COR-L47 (cell line): ENCODE measurements at regions not wholly inside any gene's neighbourhood (a gene's known extent, or its start where the extent isn't known, plus 50 kb on each side); places are given as distances from the start of the nearest gene placed in this dataset.
"Not testable (repeated sequence)": the region's sequence is repeated elsewhere in the genome, so short reads cannot be mapped to it uniquely, and the experiment has no call there.

Source experiments
- DNase-seq: peaks from one replicate; lab custom pipeline; 2025; lab: John Stamatoyannopoulos, UW

- DNase-seq = no peak
These were observed 478.7 kb downstream of the TYW1 start for GRCh38 chr7:67475293-67475692.

DNA sequence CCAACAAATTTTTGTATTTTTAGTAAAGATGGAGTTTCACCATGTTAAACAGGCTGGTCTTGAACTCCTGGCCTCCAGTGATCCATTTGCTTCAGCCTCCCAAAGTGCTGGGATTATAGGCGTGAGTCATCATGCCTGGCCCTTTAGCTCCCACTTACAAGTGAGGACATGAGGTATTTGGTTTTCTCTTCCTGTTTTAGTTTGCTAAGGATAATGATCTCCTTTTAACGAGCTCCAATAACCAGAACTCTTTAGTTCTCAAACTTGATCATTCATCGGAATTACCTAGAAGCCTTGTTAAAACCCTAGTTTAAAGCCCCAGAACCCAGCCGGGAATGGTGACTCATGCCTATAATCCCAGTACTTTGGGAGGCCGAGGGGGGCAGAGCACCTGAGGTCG, 481.4 kb downstream of the TYW1 start:
- DNase-seq = no peak

DNA sequence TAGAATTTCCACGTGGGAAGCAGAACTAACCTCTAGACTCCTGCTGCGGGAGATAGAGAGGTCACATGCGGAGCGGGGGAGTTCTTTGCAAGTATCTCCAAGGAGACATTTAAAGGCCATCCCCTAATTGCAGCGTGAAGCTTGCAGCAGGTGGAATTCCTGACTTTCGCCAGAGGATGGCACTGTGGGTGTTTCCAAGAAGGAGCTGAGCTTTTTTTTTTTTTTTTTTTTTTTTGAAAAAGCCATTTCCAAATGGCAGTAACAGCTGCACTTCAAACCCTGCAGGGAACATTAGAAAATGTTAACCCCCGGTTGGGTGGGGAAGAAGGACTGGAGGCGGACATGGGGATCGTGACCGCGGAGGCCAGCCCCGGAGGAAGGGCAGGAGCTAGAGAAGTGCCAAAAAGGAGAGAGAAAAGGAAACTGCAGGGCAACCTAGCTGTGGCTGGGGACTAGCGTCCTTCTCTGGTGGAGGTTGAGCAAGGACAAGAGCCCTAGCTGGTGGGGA, 487.7 kb downstream of the TYW1 start:
- DNase-seq = peak; percentile 81

- DNase-seq = no peak
These were observed 489.8 kb downstream of the TYW1 start for GRCh38 chr7:67486401-67486800.

- no peak for DNase-seq
These were observed 490.7 kb downstream of the TYW1 start for GRCh38 chr7:67487316-67487715.

- no peak for DNase-seq
These were observed 493.2 kb downstream of the TYW1 start for GRCh38 chr7:67489881-67490280.

DNA sequence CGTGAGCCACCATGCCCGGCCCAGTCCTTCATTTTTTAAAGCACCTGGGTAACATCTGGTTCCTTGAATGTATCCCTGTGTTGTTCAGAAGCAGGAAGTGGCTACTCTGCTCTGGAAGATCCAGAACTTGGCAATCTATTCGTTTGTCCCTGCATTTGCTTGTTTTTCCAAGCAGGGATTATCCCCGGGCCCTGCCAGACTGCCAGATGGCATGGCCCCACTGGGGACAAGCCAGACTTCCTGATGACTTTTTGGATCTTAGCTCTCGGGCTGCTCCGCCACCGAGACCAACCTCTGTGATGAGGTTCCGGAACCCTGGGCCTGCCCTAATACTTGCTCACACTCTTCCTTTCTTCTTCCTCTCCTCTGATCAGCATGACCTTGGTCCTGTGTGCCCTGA, 496.7 kb downstream of the TYW1 start:
- DNase-seq = no peak

GRCh38 chr7:67496589-67496988, 500.0 kb downstream of the TYW1 start:
- DNase-seq = no peak

GRCh38 chr7:67497914-67498313, 501.3 kb downstream of the TYW1 start:
- DNase-seq = not testable (repeated sequence)

DNA sequence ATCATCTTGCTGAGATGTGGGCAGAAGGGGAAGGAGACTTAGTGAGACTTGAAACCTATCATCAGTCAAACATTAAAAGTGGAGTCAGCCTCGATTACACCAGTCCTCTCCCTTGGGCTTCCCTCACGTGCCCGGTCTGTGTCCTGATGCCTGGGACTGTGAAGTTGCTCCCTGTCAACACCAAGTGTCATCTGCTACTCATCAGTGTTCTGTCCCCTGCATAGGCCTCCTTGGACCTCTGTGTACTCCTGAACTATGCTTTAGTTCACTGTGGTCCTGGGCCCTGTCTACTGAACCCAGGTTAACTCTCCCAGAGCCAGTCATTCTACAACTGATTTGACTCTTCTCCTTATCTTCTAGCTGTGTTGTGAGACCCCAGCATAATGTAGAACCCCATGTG, 506.3 kb downstream of the TYW1 start:
- DNase-seq = no peak

- no peak for DNase-seq
These were observed 508.8 kb downstream of the TYW1 start for GRCh38 chr7:67505449-67505848.

GRCh38 chr7:67512481-67512880, 515.8 kb downstream of the TYW1 start:
- DNase-seq = peak; percentile 4

DNA sequence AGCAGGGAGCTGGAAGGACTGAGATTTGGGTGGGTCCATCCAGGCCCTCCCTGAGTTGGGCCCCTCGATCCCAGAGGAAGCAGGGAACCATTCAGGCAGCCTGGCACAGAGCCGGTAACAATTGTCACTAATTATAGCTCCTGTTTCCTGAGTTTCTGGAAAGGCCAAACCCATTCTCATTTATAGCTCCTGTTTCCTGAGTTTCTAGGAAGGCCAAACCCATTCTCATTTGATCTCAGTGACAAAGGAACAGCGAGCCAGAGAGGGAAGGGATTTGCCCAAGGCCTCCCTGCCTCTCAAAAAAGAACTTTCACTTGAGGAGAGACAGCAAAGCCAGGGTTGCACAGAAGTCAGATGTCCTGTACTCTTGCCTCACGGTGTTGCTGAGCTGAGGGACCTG, 521.9 kb downstream of the TYW1 start:
- peak; percentile 60 for DNase-seq

- no peak for DNase-seq
These were observed 522.5 kb downstream of the TYW1 start for GRCh38 chr7:67519171-67519570.

GRCh38 chr7:67522504-67522903, 525.9 kb downstream of the TYW1 start:
- no peak for DNase-seq

DNA sequence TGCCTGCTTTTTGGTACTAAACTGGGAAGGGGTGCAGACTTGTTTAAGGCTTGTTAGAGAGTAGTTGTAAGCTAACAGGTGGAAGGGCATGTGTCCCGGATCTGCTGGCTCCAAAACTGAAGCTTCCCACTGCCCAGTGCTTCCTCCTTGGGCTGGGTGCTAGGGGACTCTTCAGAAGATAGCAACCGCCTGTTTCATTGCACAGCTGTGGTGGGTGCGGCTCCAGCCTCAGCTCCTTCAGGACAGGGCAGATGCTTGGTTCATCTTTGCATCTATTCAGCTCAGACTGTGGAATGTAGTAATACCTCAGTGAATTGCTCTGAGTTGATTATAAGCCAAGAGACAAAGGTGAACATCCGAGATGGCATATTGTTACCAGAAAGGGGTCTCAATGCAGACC, 527.1 kb downstream of the TYW1 start:
- no peak for DNase-seq

DNA sequence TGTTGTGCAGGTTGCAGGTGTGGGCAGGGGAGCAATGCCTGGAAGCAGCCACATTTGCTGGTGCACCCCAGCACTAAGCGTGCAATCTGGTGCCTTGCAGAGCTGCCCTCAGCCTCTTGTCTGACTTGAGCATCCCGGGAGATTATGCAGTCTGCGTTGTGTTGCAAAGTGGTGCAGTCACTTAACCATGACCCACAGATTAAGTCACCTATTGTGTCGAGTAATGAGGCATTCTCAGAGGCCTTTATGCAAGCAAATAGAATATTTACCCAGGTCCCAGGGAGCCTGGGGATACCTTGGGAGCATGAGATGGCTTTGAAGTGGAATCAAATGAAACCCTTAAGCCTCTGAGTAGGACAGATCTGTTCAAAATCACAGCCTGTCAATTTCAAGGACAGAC, 529.0 kb downstream of the TYW1 start:
- DNase-seq = peak; percentile 58

DNA sequence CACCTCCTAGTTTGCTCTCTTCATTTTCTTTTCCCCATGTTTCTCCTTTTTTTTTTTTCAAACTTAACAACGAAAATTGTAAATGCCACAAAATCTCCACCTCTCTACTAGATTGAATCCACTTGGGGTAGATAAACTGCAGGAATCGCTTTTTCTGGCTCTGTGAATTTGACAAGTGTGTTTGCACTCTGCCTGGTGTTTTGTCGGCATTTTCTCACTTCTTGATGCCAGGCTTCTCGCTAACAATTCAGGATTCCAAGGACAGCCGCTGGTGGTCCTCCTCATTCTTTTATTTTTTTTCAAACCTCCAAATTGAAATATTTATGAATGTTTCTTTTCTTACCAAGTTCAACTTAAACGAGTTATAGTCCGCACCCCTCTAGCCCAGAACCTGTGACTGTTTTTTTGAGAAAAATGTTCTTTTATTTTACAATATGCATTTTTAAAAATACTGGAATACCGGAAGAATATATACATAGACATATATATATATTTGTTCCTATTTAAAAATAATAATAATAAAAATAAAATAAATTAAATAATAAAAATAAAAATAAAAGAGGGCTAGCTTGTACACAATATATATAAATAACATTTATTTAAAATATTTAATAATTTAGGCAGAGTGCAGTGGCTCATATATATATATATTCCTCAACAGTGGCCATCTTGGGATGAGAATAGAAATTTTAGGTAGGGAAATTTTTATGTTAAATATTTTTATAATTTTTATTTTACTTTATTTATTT, 538.8 kb downstream of the TYW1 start:
- no peak for DNase-seq

GRCh38 chr7:67542916-67543315, 546.3 kb downstream of the TYW1 start:
- DNase-seq = no peak

GRCh38 chr7:67547183-67547907, 550.7 kb downstream of the TYW1 start:
- peak; percentile 1 for DNase-seq

GRCh38 chr7:67549126-67549525, 552.5 kb downstream of the TYW1 start:
- DNase-seq = no peak

GRCh38 chr7:67550801-67551436, 554.3 kb downstream of the TYW1 start:
- no peak for DNase-seq

- DNase-seq = no peak
These were observed 556.1 kb downstream of the TYW1 start for GRCh38 chr7:67552738-67553137.
